Stimulated activated CD4-positive, alpha-beta T cell treated with anti-CD3 and anti-CD28 coated beads, Interleukin-15, amount 100 ng/mL, for 24 hours (primary cell): ENCODE measurements at regions not wholly inside any gene's neighbourhood (a gene's known extent, or its start where the extent isn't known, plus 50 kb on each side); places are given as distances from the start of the nearest gene placed in this dataset.

Experiments used
- DNase-seq: peaks from one replicate; pipeline ENCODE4 v3.0.0-alpha.2; 2020

GRCh38 chr6:14711056-14711703 is 534.7 kb upstream of the JARID2 start:
- peak; percentile 78 for DNase-seq

- no peak for DNase-seq
Measured at GRCh38 chr6:14711704-14712379, 534.0 kb upstream of the JARID2 start.

- DNase-seq: peak; percentile 47
Measured at GRCh38 chr6:14713008-14713960, 532.6 kb upstream of the JARID2 start.

GRCh38 chr6:14713966-14714631 is 531.8 kb upstream of the JARID2 start:
- DNase-seq: no peak

- no peak for DNase-seq
Measured at GRCh38 chr6:14715076-14715475, 530.8 kb upstream of the JARID2 start.

- DNase-seq: no peak
Measured at GRCh38 chr6:14716499-14717146, 529.2 kb upstream of the JARID2 start.

GRCh38 chr6:14717307-14717706 is 528.6 kb upstream of the JARID2 start:
- no peak for DNase-seq

GRCh38 chr6:14718861-14719260 is 527.0 kb upstream of the JARID2 start:
- DNase-seq: no peak

- no peak for DNase-seq
Measured at GRCh38 chr6:14719270-14719669, 526.6 kb upstream of the JARID2 start.

- DNase-seq: no peak
Measured at GRCh38 chr6:14720411-14721102, 525.3 kb upstream of the JARID2 start.

GRCh38 chr6:14721103-14721758 is 524.6 kb upstream of the JARID2 start:
- DNase-seq: no peak

GRCh38 chr6:14722001-14722562 is 523.8 kb upstream of the JARID2 start:
- DNase-seq: no peak

GRCh38 chr6:14722704-14723103 is 523.2 kb upstream of the JARID2 start:
- DNase-seq: no peak

- no peak for DNase-seq
Measured at GRCh38 chr6:14723535-14724086, 522.3 kb upstream of the JARID2 start.

GRCh38 chr6:14724549-14724948 is 521.3 kb upstream of the JARID2 start:
- DNase-seq: no peak

GRCh38 chr6:14726816-14727493 is 518.9 kb upstream of the JARID2 start:
- no peak for DNase-seq

GRCh38 chr6:14727494-14728395 is 518.1 kb upstream of the JARID2 start:
- DNase-seq: no peak

GRCh38 chr6:14728396-14729024 is 517.4 kb upstream of the JARID2 start:
- DNase-seq: no peak
